Osteoblast (primary cell): ENCODE measurements at regions not wholly inside any gene's neighbourhood (a gene's known extent, or its start where the extent isn't known, plus 50 kb on each side); places are given as distances from the start of the nearest gene placed in this dataset.

Experiments used
- DNase-seq: peaks from one replicate; pipeline ENCODE4 v3.0.0; 2011; ENCODE audit warnings: low spot score, mixed read lengths; ENCODE audit not compliant: insufficient read length; ENCODE audit errors: missing footprints
- H2AFZ ChIP-seq: 2 replicates; pipeline ENCODE4 v1.6.0; 2011; ENCODE audit warnings: mild to moderate bottlenecking, low read length
- H3K27ac ChIP-seq: 2 replicates; pipeline ENCODE4 v1.5.1; 2011; ENCODE audit warnings: mild to moderate bottlenecking, low read depth, low read length, moderate library complexity
- H3K27me3 ChIP-seq: 2 replicates; pipeline ENCODE4 v1.6.0; 2012; ENCODE audit warnings: mild to moderate bottlenecking, control low read depth, inconsistent platforms, low read length, moderate library complexity; ENCODE audit not compliant: insufficient read depth
- H3K36me3 ChIP-seq: 2 replicates; pipeline ENCODE4 v1.5.1; 2011; ENCODE audit warnings: mild to moderate bottlenecking, low read length, control low read depth, moderate library complexity; ENCODE audit not compliant: insufficient read depth
- H3K4me1 ChIP-seq: 2 replicates; pipeline ENCODE4 v1.5.1; 2011; ENCODE audit warnings: mild to moderate bottlenecking, low read length, control low read depth, moderate library complexity; ENCODE audit not compliant: insufficient read depth
- H3K4me2 ChIP-seq: 2 replicates; pipeline ENCODE4 v1.6.0; 2011; ENCODE audit warnings: mild to moderate bottlenecking, low read length; ENCODE audit not compliant: insufficient read depth
- H3K4me3 ChIP-seq: fragments of 200-600 bp; sonication (generic); 3 replicates; pipeline ENCODE4 v1.5.1; 2012; ENCODE audit warnings: mild to moderate bottlenecking, low read length, inconsistent platforms; ENCODE audit not compliant: insufficient read depth
- H3K79me2 ChIP-seq: 2 replicates; pipeline ENCODE4 v1.6.0; 2012; ENCODE audit warnings: mild to moderate bottlenecking, low read length, control low read depth, inconsistent platforms; ENCODE audit not compliant: insufficient read depth
- H3K9me3 ChIP-seq: 2 replicates; pipeline ENCODE4 v1.5.1; 2011; ENCODE audit warnings: low read depth, low read length, control low read depth
- H4K20me1 ChIP-seq: 2 replicates; pipeline ENCODE4 v1.6.0; 2012; ENCODE audit warnings: mild to moderate bottlenecking, low read length, control low read depth; ENCODE audit not compliant: insufficient read depth
- CTCF ChIP-seq: IDR thresholded peaks from 2 replicates; pipeline ENCODE4 v1.5.1; 2011; ENCODE audit warnings: mild to moderate bottlenecking, low read depth, low read length, moderate library complexity; ENCODE audit errors: extremely low read depth

GRCh38 chr11:10619131-10619680 is 50.7 kb upstream of the LYVE1 start:
- H2AFZ ChIP-seq, result no peak overlapping the region
- no peaks in the 10 kb centered on the region for H3K79me2 ChIP-seq
- H3K4me2 ChIP-seq, result no peak overlapping the region
- no peak for DNase-seq
- H3K4me1 ChIP-seq, result no peaks in the 10 kb centered on the region
- H3K36me3 ChIP-seq, result no peaks in the 10 kb centered on the region
- no peak for TF ChIP-seq CTCF
- no peaks in the 10 kb centered on the region for H3K27me3 ChIP-seq
- no peaks in the 10 kb centered on the region for H3K9me3 ChIP-seq
- no peak overlapping the region for H3K27ac ChIP-seq
- H4K20me1 ChIP-seq, result no peaks in the 10 kb centered on the region
- H3K4me3 ChIP-seq, result no peak overlapping the region

- no peaks in the 10 kb centered on the region for H3K27me3 ChIP-seq
- no peak overlapping the region for H3K27ac ChIP-seq
- H3K36me3 ChIP-seq, result no peaks in the 10 kb centered on the region
- H3K4me2 ChIP-seq, result no peak overlapping the region
- no peak for DNase-seq
- H3K79me2 ChIP-seq, result no peaks in the 10 kb centered on the region
- no peak overlapping the region for H2AFZ ChIP-seq
- H3K4me3 ChIP-seq, result no peak overlapping the region
- H4K20me1 ChIP-seq, result no peaks in the 10 kb centered on the region
- no peaks in the 10 kb centered on the region for H3K9me3 ChIP-seq
- H3K4me1 ChIP-seq, result no peaks in the 10 kb centered on the region
- TF ChIP-seq CTCF, result no peak
Measured at GRCh38 chr11:10618490-10618889, 50.0 kb upstream of the LYVE1 start.
